ENCODE measurements at regions not wholly inside any gene's neighbourhood (a gene's known extent, or its start where the extent isn't known, plus 50 kb on each side); places are given as distances from the start of the nearest gene placed in this dataset.

DNA sequence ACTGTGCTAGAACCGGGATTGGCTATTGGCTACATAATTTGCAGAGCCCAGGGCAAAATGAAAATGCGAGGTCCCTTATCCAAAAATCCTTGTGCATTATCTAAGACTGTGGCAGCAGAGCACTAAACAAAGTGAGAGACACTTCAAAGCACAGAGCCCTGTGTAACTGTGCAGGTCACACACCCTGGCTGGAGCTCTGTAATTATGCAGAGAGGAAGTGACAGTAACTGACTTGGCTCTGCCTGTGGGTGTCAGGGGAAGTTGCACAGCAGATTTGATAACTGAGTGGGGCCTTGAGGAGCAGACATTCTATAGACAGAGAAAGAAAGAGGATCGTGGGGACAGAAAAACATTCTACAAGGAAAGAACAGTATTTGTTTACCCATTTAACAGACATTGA lies 173.5 kb upstream of the FMR1 start:
- TF ChIP-seq, protein P1, sequence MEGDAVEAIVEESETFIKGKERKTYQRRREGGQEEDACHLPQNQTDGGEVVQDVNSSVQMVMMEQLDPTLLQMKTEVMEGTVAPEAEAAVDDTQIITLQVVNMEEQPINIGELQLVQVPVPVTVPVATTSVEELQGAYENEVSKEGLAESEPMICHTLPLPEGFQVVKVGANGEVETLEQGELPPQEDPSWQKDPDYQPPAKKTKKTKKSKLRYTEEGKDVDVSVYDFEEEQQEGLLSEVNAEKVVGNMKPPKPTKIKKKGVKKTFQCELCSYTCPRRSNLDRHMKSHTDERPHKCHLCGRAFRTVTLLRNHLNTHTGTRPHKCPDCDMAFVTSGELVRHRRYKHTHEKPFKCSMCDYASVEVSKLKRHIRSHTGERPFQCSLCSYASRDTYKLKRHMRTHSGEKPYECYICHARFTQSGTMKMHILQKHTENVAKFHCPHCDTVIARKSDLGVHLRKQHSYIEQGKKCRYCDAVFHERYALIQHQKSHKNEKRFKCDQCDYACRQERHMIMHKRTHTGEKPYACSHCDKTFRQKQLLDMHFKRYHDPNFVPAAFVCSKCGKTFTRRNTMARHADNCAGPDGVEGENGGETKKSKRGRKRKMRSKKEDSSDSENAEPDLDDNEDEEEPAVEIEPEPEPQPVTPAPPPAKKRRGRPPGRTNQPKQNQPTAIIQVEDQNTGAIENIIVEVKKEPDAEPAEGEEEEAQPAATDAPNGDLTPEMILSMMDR (IDR thresholded peaks at IDR 0.05; ENCODE audit: insufficient read depth, low read length), result no peak
- TF ChIP-seq SPI1 (IDR thresholded peaks at IDR 0.05; ENCODE audit: borderline replicate concordance, low read depth), result peak; percentile 91
- H3K27ac ChIP-seq (replicated peaks), result peak overlapping the region; percentile 71
- no peaks in the 10 kb centered on the region for H3K27me3 ChIP-seq (ENCODE audit: insufficient read depth, poor library complexity, severe bottlenecking)
- no peak overlapping the region for H3K4me3 ChIP-seq (replicated peaks; ENCODE audit: insufficient read depth, low read length)
- DNase-seq (ENCODE audit: low read depth in 1 of 2, low spot score in 1 of 2), result peak; percentile 6 to 77

DNA sequence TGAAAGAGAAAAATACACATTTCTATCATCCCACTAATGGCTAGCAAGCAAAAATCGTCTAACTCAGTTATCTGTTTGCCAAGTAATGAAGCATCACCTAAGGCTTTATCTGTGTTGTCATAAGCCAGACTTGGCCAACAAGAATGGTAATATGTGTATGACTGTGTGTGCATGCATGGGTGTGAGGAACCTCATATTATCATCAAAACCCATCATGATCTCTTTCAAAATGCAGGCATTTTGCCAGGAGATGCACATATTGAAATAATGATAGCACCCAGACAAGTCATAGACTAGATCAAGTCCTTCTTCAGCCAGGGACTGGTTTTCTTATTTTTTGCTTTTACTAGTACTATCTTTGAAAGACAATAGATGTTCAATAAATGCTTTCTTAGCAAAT lies 172.5 kb upstream of the FMR1 start:
- no peak for DNase-seq (ENCODE audit: low read depth in 1 of 2, low spot score in 1 of 2)
- H3K27ac ChIP-seq (replicated peaks), result 0 out of 2 replicates have a peak overlapping the region, but pooled peaks have one; percentile 71
- H3K4me3 ChIP-seq (replicated peaks; ENCODE audit: insufficient read depth, low read length), result no peak overlapping the region
- no peaks in the 10 kb centered on the region for H3K27me3 ChIP-seq (ENCODE audit: insufficient read depth, poor library complexity, severe bottlenecking)
- TF ChIP-seq REST (IDR thresholded peaks at IDR 0.05; ENCODE audit: insufficient replicate concordance, low read depth), result no peak
- no peak for TF ChIP-seq SPI1 (IDR thresholded peaks at IDR 0.05; ENCODE audit: borderline replicate concordance, low read depth)
- TF ChIP-seq, protein P1 (IDR thresholded peaks at IDR 0.05; ENCODE audit: insufficient read depth, low read length), result no peak
- TF ChIP-seq GABPA (IDR thresholded peaks at IDR 0.05; ENCODE audit: low read depth), result no peak
- TF ChIP-seq POLR2AphosphoS5 (IDR thresholded peaks at IDR 0.05; ENCODE audit: low read depth), result no peak

DNA sequence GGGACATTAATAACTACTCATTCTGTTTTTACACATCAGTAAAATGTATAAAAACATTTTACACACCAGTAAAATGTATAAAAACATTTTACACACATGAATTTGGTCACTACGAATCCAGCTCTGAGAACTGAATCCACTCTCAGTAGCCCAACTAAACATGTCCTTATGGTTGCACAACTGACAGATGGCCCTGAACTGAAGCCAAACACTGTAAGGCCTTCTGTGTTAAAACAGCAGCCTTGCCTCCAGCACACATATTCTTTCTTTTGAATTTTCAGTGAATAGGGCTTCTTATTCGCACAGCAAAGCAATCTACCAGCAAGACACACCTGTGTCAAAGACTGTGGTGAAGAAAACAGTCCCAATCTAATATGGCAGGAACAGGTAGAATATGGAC lies 169.9 kb upstream of the FMR1 start:
- no peak for DNase-seq (ENCODE audit: low read depth in 1 of 2, low spot score in 1 of 2)
- H3K4me3 ChIP-seq (replicated peaks; ENCODE audit: insufficient read depth, low read length), result no peak overlapping the region
- H3K27ac ChIP-seq (replicated peaks), result no peak overlapping the region
- TF ChIP-seq GABPA (IDR thresholded peaks at IDR 0.05; ENCODE audit: low read depth), result no peak
- TF ChIP-seq, protein P1 (IDR thresholded peaks at IDR 0.05; ENCODE audit: insufficient read depth, low read length), result no peak
- TF ChIP-seq SPI1 (IDR thresholded peaks at IDR 0.05; ENCODE audit: borderline replicate concordance, low read depth), result no peak
- TF ChIP-seq POLR2AphosphoS5 (IDR thresholded peaks at IDR 0.05; ENCODE audit: low read depth), result no peak
- TF ChIP-seq REST (IDR thresholded peaks at IDR 0.05; ENCODE audit: insufficient replicate concordance, low read depth), result no peak
- H3K27me3 ChIP-seq (ENCODE audit: insufficient read depth, poor library complexity, severe bottlenecking), result no peaks in the 10 kb centered on the region

DNA sequence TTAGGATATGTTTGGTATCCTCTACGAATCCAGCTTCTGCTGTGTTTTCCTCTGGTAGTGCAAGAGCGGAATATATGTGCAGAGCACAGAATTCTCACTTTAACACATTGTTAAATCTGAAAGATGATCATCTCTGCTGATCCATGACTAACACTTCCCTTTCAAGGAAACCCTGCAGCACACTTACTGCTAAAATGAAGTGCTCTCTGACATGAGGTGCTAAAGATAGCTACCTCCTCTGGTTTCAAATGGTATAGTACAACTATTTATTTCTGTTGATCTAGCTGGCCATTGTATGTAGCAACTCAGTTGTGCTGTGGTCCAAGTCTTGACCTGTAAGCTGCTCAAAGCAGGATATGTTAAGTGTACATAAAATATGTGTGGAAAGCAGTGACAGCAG lies 162.4 kb upstream of the FMR1 start:
- no peak overlapping the region for H3K4me3 ChIP-seq (replicated peaks; ENCODE audit: insufficient read depth, low read length)
- no peak overlapping the region for H3K27ac ChIP-seq (replicated peaks)
- H3K27me3 ChIP-seq (ENCODE audit: insufficient read depth, poor library complexity, severe bottlenecking), result no peaks in the 10 kb centered on the region
- TF ChIP-seq SPI1 (IDR thresholded peaks at IDR 0.05; ENCODE audit: borderline replicate concordance, low read depth) (no peak), GABPA (IDR thresholded peaks at IDR 0.05; ENCODE audit: low read depth) (no peak)
- DNase-seq (ENCODE audit: low read depth in 1 of 2, low spot score in 1 of 2), result no peak
